ENCODE measurements at regions not wholly inside any gene's neighbourhood (a gene's known extent, or its start where the extent isn't known, plus 50 kb on each side); places are given as distances from the start of the nearest gene placed in this dataset.
A peak's percentile ranks its signal among the peaks of the same experiment; 100 is the strongest.

DNA sequence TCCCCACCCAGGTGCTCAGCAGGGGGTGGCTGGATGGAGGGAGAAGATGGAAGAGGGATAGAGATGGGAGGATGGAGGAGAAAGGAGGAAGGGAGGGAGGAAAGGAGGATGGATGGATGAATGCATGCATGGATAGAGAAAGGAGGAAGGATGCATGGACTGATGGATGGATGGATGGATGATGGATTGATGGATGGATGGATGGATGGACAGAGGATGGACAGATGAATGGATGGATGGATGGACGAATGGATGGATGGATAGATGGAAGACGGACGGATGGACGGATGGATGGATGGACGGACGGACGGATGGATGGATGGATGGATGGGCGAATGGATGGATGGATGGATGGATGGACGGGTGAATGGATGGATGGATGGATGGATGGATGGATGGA, 64.1 kb downstream of the NCOR2 start:
- DNase-seq: no peak

GRCh38 chr12:124502379-124502778, 65.0 kb downstream of the NCOR2 start:
- no peak for DNase-seq

DNA sequence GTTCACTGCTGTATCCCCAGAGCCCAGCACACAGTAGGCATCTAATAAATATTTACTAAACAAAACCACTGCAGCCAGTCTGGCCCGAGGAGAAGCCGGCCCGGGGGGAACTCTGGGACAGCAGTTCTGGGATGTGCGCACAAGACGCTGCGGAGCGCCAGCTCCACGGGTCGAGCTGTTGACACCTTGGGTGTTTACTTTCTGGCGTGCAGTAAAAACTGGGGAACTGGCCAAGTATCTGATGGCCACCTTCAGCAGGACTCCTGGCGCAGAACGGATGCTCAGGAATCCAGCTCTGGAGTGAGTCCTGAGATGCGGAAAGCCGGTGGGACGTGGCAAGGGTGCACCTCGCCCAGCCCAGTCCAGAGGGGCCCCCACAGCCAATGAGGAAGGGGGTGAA, 65.6 kb downstream of the NCOR2 start:
- DNase-seq: no peak

GRCh38 chr12:124501112-124501561, 66.3 kb downstream of the NCOR2 start:
- DNase-seq: no peak

DNA sequence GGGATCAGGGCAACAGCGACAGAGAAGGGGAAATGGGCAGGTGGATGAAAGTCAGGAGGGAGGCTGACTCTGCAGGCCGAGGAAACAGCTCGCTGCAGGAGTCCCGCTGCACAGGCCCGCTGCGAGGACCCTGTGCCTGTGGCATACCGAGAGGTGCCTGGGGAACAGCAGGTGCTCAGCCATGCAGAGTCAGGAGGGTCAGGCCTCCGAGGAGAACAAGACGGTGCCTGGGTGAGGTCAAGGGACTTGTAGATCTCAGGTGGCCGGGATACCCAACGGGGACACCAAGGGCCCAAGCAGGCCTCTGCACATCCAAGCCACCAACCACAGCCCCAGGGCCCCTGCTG, 67.5 kb downstream of the NCOR2 start:
- no peak for DNase-seq

DNA sequence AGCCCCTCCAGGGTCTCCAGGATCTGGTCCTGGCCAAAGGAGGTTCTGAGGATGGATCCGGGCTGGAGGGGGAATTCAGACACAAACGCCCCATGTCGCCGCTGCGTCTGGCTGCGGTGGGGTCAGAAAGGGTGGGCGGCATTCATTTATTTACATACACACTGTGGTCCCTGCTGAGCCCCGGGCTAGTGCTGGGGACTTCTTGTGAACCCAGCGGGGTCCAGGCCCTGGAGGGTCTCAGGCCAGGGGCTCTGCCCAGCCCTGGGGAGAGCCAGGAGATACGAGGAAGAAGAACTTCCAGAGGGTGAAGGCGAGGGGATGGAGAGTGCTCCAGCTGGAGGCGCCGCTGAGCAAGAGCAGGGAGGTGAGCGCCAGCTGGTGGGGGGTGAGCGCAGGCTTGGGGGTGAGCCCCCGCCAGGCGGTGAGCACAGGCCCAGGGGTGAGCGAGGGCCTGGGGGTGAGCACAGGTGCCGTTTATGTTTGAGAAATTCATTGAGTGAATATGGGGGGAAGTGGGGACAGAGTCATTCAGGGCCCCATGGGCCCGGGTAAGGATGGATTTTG, 68.1 kb downstream of the NCOR2 start:
- DNase-seq: no peak

GRCh38 chr12:124498275-124499189, 68.9 kb downstream of the NCOR2 start:
- DNase-seq: no peak

GRCh38 chr12:124497658-124498057, 69.8 kb downstream of the NCOR2 start:
- no peak for DNase-seq

GRCh38 chr12:124497039-124497438, 70.4 kb downstream of the NCOR2 start:
- no peak for DNase-seq

GRCh38 chr12:124496584-124496983, 70.8 kb downstream of the NCOR2 start:
- no peak for DNase-seq

GRCh38 chr12:124495194-124495983, 72.0 kb downstream of the NCOR2 start:
- no peak for DNase-seq

GRCh38 chr12:124494751-124495129, 72.7 kb downstream of the NCOR2 start:
- no peak for DNase-seq

DNA sequence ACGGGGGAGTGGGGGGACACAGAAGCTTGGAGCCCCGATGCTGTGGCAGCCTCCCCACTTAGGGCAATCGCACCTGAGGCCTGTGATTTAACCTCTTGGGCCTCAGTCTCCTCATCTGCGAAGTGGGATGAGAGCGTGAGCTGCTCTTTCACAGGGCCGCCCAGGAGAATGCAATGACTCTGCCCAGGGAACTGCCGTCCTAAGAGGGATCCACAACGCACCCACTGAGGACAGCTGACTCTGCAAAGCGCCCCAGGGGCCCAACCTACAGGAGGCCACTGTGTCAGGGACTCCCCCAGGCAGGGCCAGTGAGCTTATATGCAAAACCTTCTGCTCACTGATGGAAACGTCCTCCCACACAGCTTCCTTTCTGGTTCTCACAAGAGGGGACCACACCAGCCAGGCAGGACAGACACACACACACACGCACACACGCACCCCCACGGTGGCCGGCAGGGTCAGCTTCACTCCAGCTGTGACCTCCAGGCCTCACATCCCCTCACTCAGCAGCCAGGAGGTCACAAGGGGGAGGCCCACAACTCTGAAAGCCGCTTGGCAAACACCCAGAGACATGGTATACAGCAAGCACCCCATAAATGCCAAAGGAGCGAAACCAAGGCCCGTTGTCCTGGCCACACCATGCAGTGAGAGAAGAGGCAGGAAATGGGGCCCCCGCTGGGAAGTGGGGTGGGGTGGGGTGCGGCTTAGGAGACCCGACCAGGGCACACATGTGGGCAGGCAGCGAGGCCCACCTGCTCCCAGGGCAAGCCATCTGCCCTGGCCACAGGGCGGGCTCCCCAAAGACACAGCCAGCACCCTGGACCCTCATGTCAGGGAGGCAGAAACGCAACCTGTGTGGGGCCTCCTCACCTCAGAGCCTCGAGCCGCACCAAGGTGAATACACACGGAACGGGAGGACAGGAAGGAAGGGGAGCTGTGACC, 73.3 kb downstream of the NCOR2 start:
- peak; percentile 35 for DNase-seq

GRCh38 chr12:124492879-124493808, 74.3 kb downstream of the NCOR2 start:
- DNase-seq: no peak

- no peak for DNase-seq
These were observed 75.5 kb downstream of the NCOR2 start for GRCh38 chr12:124491856-124492420.

DNA sequence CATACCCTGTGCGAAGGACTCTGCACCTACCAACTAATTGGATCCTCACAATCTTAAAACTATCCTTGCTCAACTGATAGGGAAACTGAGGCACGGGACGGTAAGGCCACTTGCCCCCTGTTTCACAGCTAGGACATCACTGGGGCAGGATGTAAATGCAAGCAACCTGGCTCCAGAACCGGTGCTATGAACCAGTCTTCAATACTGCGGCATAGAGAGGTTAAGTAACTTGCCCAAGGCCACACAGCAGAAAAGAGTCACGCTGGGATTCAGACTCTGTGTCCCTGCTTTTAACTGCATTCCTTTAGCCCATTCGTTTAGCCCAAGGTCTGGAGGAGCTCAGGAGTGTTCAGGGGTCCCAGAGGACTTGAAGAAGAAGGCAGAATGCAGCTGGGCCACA, 76.1 kb downstream of the NCOR2 start:
- no peak for DNase-seq

DNA sequence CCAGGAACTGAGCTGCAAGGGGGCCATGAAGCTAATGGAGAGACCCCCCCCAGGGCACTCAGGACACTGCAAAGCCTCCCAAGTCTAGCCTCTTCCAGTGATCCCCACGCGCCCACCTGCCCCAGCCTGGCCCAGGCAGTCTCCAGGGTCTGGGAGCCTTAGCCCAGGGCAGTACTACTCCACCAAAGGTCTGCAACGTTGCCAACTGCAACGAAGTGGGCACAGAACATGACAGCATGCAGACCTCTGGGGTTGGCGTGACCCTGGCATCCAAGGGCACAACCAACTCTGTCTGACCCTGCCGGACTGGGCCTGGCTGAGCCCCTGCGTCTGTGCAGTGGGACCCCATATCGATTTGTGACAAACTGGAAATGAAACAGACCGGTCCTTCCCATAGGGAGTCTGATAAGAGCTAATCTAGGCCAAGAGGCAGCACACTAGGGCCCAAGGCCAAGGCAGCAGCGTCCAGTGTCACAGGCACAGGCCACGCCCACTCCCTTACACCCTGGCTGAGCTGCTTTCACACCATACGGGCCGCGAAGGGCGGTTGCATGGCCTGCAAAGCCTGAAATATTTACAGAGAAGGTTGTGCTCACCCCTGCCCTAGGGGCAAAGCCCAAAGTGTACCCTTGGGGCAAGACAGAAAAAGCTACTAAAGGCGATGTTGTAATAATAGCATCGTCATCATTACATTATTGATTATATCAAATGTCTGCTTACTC, 76.7 kb downstream of the NCOR2 start:
- DNase-seq: no peak

DNA sequence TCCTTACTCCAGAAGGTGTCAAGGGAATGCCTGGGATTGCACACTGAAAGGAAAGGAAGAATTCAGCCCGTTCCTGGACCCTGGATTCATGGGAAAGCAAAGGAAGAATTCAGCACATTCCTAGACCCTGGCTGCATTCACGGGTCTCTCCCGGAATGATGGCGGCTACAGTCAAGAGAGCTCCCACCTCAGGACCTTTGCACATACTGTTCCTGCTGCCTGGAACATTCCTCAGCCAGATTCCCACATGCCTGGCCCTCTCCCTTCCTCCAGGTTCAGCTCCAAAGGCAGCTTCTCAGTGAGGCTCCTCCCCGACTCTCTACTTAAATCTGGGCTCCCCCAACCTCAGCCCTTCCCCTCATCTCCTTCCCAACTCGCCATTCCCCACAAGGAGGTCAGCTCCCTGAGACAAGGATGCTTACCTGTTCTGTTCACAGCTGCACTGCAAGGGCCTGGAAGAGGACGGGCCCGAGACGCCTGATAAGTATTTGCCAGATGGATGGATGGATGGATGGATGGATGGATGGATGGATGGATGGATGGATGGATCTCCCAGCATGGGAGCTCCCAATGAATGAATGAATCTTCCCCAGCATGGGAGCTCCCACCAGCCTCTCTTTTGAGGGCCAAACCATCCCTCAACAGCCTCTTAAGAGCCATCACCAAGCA, 77.4 kb downstream of the NCOR2 start:
- DNase-seq: no peak

DNA sequence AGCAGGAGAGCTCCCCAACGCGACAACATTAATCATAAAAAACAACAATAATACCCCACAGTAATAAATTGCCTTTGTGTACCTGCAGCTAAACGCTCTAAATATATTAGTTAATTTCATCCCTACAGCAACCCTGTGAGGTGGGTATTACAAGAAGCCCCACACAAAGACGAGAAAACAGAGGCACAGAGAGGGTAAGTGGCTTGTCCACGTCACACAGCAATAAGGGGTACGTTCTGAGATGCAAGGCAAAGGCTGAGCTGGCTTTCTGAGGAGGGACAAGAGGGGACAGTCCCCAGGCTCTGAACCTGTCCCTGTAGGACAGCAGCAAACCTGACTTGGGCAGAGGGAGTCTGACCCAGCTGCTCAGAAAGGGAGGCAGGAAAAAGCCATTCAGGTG, 78.2 kb downstream of the NCOR2 start:
- DNase-seq: no peak

DNA sequence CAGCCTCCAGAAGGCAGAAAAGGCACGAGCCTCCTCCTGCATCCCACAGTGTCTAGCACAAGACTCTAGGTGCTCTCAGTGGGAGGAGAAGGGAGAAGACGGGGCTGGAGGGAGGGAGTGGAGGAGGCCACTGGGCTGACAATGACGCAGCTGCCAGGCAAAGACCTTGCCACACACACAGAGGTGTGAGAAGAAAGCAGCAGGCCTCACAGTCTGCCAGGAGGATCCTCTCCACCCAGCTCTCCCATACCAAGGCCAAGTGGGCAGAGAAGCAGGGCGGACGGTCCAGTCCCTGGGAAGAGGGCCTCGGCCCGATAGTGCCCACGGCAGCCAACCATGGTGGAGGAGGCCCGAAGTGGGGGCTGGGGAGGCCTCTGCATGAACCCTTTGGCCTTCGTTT, 78.9 kb downstream of the NCOR2 start:
- DNase-seq: no peak
